Stimulated activated CD4-positive, alpha-beta T cell treated with anti-CD3 and anti-CD28 coated beads, Interleukin-4, amount 100 ng/mL, for 1 hour (primary cell): ENCODE measurements at regions not wholly inside any gene's neighbourhood (a gene's known extent, or its start where the extent isn't known, plus 50 kb on each side); places are given as distances from the start of the nearest gene placed in this dataset.

ENCODE experiments used
- DNase-seq: peaks from one replicate; pipeline ENCODE4 v3.0.0-alpha.2; 2020

DNA sequence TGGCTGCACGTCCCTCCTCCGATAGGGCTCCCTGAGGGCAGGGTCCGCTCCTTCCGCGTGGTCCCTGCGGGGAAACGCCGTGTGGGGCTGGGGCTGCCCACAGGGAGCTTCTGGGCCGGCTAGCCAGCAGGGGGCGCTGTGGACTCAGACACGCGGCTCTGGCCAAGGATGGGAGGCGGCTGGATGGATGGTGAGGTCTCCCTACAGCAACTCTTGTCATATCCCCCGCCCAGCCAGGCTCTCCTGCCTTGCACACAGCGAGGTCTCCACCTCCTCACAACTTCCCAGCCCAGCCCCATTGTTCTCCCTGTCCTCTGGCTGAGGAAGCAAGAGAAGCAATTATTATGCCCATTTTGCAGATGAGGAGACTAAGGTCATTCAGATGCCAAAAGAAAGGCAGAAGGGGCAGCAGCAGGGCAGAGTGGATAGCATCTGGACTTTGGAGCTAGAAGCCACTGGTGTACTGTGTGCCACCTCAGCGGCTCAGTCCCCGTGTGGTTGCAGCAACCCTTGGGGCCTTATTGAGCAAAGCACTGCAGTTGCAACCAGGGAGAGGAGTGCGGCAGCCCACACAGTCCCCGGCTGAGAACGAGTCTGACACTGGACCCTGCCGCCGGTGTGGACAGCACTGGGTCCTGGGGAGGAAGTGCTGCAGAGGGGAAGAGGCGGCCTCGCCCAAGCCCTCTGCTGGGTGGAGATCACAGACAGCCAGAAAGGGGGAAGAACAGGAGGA lies 99.0 kb downstream of the ZFP36L2 start:
- DNase-seq = peak; percentile 93

- no peak for DNase-seq
These were observed 99.6 kb downstream of the ZFP36L2 start for GRCh38 chr2:43126817-43127207.

DNA sequence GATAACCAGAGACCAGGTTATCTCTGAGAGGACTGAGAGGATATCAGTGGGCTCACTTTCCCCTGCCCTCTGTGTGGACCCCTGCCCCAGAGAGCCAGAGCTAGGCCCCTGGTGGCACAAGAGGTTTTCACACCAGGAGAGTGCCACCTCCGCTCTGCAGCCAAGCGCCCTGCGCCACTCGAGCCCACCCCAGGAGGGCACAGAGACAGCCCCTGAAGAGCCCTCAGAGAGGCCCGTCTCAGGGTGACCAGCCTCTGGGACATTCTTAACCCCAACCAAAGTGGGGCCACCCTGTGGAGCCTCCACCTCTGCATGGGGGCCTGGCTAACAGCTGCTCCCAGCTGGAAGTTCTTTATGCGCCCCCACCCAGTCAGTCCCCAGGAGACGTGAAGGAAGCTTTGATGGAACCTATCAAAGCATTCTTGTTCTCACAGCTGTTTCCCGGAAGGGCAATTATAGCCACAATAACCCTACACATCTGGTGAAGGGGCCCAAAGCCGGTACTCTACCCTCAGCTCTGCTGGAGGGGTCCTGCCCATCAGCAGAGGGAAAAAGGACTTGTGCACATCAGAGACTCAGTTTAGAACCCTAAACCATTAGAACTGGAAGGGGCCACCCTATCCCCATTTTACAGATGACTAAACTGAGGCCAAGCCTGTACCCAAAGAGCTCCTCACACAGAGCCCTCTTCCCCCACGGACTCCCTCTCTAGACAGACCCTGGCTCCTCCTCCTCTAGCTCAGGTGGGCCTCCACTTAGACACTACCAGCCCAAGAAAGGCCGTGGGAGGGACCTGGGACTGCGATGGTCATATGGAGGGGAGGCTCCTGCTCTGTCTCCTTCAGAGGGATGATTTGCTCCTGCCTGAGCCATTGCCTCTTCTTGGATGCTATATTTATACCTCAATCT lies 101.1 kb downstream of the ZFP36L2 start:
- DNase-seq = no peak

GRCh38 chr2:43124687-43125057 lies 101.7 kb downstream of the ZFP36L2 start:
- DNase-seq = no peak

GRCh38 chr2:43123981-43124686 lies 102.3 kb downstream of the ZFP36L2 start:
- no peak for DNase-seq

DNA sequence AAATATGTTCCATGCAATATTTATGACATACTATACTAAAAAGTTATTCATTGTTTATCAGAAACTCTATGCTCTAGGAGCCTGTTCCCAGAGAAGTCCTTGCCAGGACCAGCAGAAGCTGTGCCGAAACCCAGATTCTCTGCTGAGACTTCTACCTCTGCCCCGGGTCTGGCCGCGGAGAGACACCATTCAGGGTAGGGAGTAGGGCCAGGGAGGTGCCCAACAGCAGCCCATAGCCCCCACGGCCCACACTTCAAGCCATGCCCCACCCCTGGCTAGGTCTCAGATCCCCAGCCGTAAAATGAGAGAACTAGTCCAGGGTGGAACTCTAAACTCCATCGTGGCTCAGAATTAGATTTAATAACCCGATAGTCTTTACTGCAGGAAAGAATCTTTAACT lies 102.9 kb downstream of the ZFP36L2 start:
- DNase-seq = no peak

- DNase-seq = no peak
These were observed 103.4 kb downstream of the ZFP36L2 start for GRCh38 chr2:43123028-43123427.

GRCh38 chr2:43121580-43122314 lies 104.7 kb downstream of the ZFP36L2 start:
- no peak for DNase-seq

- DNase-seq = no peak
These were observed 107.1 kb downstream of the ZFP36L2 start for GRCh38 chr2:43119303-43119702.

GRCh38 chr2:43117521-43118143 lies 108.8 kb downstream of the ZFP36L2 start:
- DNase-seq = no peak

- no peak for DNase-seq
These were observed 109.4 kb downstream of the ZFP36L2 start for GRCh38 chr2:43116988-43117387.

GRCh38 chr2:43115881-43116280 lies 110.5 kb downstream of the ZFP36L2 start:
- DNase-seq = no peak

- DNase-seq = no peak
These were observed 112.2 kb downstream of the ZFP36L2 start for GRCh38 chr2:43114210-43114609.

GRCh38 chr2:43111788-43112554 lies 114.4 kb downstream of the ZFP36L2 start:
- no peak for DNase-seq

- no peak for DNase-seq
These were observed 115.9 kb downstream of the ZFP36L2 start for GRCh38 chr2:43110442-43110871.

GRCh38 chr2:43109261-43109743 lies 117.1 kb downstream of the ZFP36L2 start:
- no peak for DNase-seq

- DNase-seq = no peak
These were observed 118.7 kb downstream of the ZFP36L2 start for GRCh38 chr2:43107679-43108078.

DNA sequence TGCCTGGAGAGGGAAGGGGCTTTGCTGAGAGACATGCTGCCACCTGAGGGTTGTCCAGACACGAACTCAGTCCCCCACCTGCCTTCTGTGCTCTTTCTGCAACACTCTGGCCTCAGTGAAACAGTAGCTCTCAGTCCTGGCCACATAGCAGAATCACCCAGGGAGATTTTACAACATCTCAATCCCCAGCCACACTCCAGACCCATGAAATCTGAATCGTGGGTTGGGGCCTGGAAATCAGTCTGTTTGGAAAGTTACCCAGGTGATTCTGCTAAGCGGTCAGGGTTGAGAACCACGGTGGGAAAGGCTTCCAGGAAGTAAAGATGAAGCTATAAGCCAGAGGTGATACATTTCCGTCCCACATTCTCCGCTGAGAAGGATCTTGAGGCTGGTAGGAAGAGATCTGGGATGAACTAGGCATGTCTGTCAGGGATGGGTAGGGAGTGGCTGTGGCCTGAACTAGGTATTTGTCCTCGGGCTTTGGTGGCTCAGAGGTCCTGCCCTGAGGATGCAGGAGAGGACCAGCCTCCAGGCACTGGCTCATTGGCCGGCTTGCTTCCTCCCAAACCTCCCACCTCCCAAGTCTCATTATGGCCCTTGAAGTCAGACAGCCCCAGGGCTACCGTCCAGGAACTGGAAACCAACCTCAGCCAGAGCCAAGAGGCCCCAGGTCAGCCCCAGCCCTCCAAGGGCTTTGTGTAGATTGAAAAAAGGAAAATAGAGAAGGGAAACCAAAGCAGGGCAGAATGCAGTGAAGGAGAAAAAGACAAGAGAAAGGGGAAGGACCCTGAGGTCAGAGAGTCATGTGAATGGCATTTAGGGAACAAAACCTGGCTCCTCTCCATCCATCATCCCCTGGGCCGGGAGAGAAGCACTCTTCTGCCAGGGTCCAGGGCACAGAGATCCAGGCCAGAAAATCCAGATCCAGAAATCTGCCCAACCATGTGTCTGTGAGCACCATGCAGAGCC lies 119.6 kb downstream of the ZFP36L2 start:
- no peak for DNase-seq

- no peak for DNase-seq
These were observed 120.5 kb downstream of the ZFP36L2 start for GRCh38 chr2:43105586-43106558.
